NB4 (cell line): ENCODE measurements at regions not wholly inside any gene's neighbourhood (a gene's known extent, or its start where the extent isn't known, plus 50 kb on each side); places are given as distances from the start of the nearest gene placed in this dataset.

ENCODE experiments used
- CTCF ChIP-seq: IDR thresholded peaks from one replicate; pipeline ENCODE4 v1.5.1; 2012; ENCODE audit warnings: low read depth, low read length
- MAX ChIP-seq: IDR thresholded peaks from 2 replicates; pipeline ENCODE4 v1.6.1; 2011; ENCODE audit warnings: low read depth, low read length
- MYC ChIP-seq: IDR thresholded peaks from 2 replicates; pipeline ENCODE4 v1.6.1; 2011; ENCODE audit warnings: low read depth, low read length
- POLR2A ChIP-seq: IDR thresholded peaks from 2 replicates; pipeline ENCODE4 v1.6.1; 2011; ENCODE audit warnings: mild to moderate bottlenecking; ENCODE audit not compliant: insufficient read length; ENCODE audit errors: extremely low read depth

- TF ChIP-seq CTCF (no peak), POLR2A (no peak), MAX (no peak), MYC (no peak)
Measured at GRCh38 chr4:1551211-1551610, 132.9 kb downstream of the FAM53A start.
